ENCODE measurements at regions not wholly inside any gene's neighbourhood (a gene's known extent, or its start where the extent isn't known, plus 50 kb on each side); places are given as distances from the start of the nearest gene placed in this dataset.

DNA sequence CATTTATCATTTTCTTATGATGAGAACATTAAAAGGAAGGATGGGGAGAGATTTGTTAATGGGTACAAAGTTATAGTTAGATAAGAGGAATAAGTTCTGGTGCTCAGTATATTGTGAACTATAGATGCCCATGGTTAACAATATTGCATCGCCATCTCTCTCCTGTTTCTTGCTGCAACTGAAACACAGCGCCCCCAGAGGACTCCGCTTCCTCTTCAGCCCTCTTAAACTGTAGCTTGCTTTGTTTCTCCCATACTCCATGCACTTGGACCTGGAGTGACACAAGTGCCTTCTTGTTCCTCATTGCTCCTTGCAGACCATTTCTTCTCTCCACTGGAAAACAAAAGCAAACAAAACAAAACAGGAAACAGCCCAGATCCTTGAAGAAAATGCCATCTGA is 70.1 kb upstream of the NTPCR start:
- peak; percentile 19 for FAIRE-seq
- Histone ChIP-seq H3K27ac (ENCODE audit: low read depth, low read length) (no peak overlapping the region), H2AFZ (ENCODE audit: low read length) (peak overlapping the region; percentile 83; the same call in 1 of the 2 replicates), H3K4ac (replicated peaks; ENCODE audit: insufficient read length, low read depth, low read length) (no peak overlapping the region), H3K14ac (ENCODE audit: insufficient read length) (no peak overlapping the region), H2BK5ac (ENCODE audit: low read depth, low read length) (no peak overlapping the region), H3K18ac (ENCODE audit: extremely low read depth, low read length) (no peak overlapping the region), H3K23ac (ENCODE audit: insufficient read length) (no peak overlapping the region), H2BK15ac (ENCODE audit: low read length) (0 out of 2 replicates have a peak overlapping the region, but pooled peaks have one; percentile 31), H3K23me2 (ENCODE audit: low read depth, low read length) (no peaks in the 10 kb centered on the region), H4K91ac (replicated peaks; ENCODE audit: insufficient read length, low read length) (no peak overlapping the region), H2BK120ac (replicated peaks; ENCODE audit: low read depth, low read length) (no peak overlapping the region), H3K4me3 (ENCODE audit: extremely low read depth in 1 of 4, insufficient read depth in 2 of 4, low read depth in 3 of 4, low read length in 4 of 4) (no peak overlapping the region), H3K9me3 (ENCODE audit: insufficient read depth in 2 of 2, low read depth in 1 of 2, low read length in 1 of 2) (no peaks in the 10 kb centered on the region), H2BK12ac (ENCODE audit: low read depth, low read length) (no peak overlapping the region), H2AK5ac (ENCODE audit: low read depth, low read length) (no peak overlapping the region), H3K79me1 (ENCODE audit: low read depth, low read length) (no peaks in the 10 kb centered on the region), H3K4me2 (ENCODE audit: insufficient read depth in 1 of 2, low read depth in 2 of 2, low read length in 2 of 2) (no peak overlapping the region), H4K8ac (ENCODE audit: extremely low read depth, insufficient read depth, low read length) (no peak overlapping the region), H3K4me1 (replicated peaks in 1 of 4; ENCODE audit: control insufficient read depth in 3 of 4, insufficient read depth in 4 of 4, low read length in 3 of 4) (no peaks in the 10 kb centered on the region), H3K27me3 (replicated peaks in 1 of 4; ENCODE audit: control insufficient read depth in 3 of 4, extremely low read depth in 1 of 4, insufficient read depth in 3 of 4, low read length in 3 of 4) (no peaks in the 10 kb centered on the region; a peak in 1 of 7 replicates), H3K56ac (replicated peaks; ENCODE audit: insufficient read length, low read depth, low read length) (no peak overlapping the region), H2BK20ac (ENCODE audit: low read length) (no peak overlapping the region), H4K5ac (ENCODE audit: insufficient read length, low read depth, low read length) (no peak overlapping the region), H3K9ac (replicated peaks in 1 of 4; ENCODE audit: extremely low read depth in 1 of 4, low read depth in 3 of 4, low read length in 3 of 4) (no peak overlapping the region), H3K36me3 (ENCODE audit: control insufficient read depth in 2 of 4, insufficient read depth in 4 of 4, low read length in 3 of 4) (no peaks in the 10 kb centered on the region), H4K20me1 (replicated peaks in 1 of 2; ENCODE audit: control insufficient read depth in 1 of 2, insufficient read depth in 2 of 2, low read length in 2 of 2) (no peaks in the 10 kb centered on the region), H3K79me2 (ENCODE audit: control insufficient read depth in 1 of 2, insufficient read depth in 2 of 2, low read length in 2 of 2) (no peaks in the 10 kb centered on the region)
- DNase-seq (ENCODE audit: low read depth in 1 of 2, low spot score in 2 of 2) = peak; percentile 25 to 65
- ChIA-PET POLR2A (ENCODE audit: partially characterized antibody) (no interaction called here), CTCF (ENCODE audit: partially characterized antibody) (interaction anchor here (0.5 to 4.8 kb wide), 25 partner anchors 10 to 825 kb away, joined by 3 to 47 read pairs (median 4); no protein-coding TSS in a partner anchor)
- WGBS, 2 experiments (ENCODE audit: extremely low coverage in 1 of 2, insufficient coverage in 1 of 2, insufficient read length in 1 of 2, insufficient replicate concordance in 2 of 2, low coverage in 1 of 2, low lambda C conversion rate in 2 of 2, missing lambda C conversion rate in 1 of 2) = 29% methylated on average over 3 of the region's 3 CpGs; no CpG with 5 or more reads in 1 of the 2 experiments
- TF ChIP-seq RAD21 (IDR thresholded peaks at IDR 0.05 in 1 of 2, conservative IDR thresholded peaks at IDR 0.05 in 1 of 2; ENCODE audit: low read depth in 2 of 2, low read length in 2 of 2) (peak; percentile 50 to 61), BCL11A (IDR thresholded peaks at IDR 0.05; ENCODE audit: low read depth in 2 of 2, low read length in 2 of 2) (no peak), CREB1 (IDR thresholded peaks at IDR 0.05) (no peak), NRF1 (IDR thresholded peaks at IDR 0.05; ENCODE audit: low read depth, low read length) (no peak), JUND (IDR thresholded peaks at IDR 0.05; ENCODE audit: low read length) (no peak), ASH2L (IDR thresholded peaks at IDR 0.05; ENCODE audit: low read length) (no peak), EGR1 (IDR thresholded peaks at IDR 0.05; ENCODE audit: borderline replicate concordance, low read depth, low read length) (no peak), SP4 (IDR thresholded peaks at IDR 0.05; ENCODE audit: low read length) (no peak), TCF12 (IDR thresholded peaks at IDR 0.05; ENCODE audit: low read depth, low read length) (no peak), TAF7 (optimal IDR thresholded peaks at IDR 0.05; ENCODE audit: borderline replicate concordance, low read depth, low read length) (no peak)
- TF ChIP-seq, protein P1, sequence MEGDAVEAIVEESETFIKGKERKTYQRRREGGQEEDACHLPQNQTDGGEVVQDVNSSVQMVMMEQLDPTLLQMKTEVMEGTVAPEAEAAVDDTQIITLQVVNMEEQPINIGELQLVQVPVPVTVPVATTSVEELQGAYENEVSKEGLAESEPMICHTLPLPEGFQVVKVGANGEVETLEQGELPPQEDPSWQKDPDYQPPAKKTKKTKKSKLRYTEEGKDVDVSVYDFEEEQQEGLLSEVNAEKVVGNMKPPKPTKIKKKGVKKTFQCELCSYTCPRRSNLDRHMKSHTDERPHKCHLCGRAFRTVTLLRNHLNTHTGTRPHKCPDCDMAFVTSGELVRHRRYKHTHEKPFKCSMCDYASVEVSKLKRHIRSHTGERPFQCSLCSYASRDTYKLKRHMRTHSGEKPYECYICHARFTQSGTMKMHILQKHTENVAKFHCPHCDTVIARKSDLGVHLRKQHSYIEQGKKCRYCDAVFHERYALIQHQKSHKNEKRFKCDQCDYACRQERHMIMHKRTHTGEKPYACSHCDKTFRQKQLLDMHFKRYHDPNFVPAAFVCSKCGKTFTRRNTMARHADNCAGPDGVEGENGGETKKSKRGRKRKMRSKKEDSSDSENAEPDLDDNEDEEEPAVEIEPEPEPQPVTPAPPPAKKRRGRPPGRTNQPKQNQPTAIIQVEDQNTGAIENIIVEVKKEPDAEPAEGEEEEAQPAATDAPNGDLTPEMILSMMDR (IDR thresholded peaks at IDR 0.05; ENCODE audit: control extremely low read depth in 1 of 3, insufficient read depth in 1 of 3, low read depth in 1 of 3, low read length in 3 of 3) = peak; percentile 63 to 89 (median 70)
- TF ChIP-seq, protein P2, sequence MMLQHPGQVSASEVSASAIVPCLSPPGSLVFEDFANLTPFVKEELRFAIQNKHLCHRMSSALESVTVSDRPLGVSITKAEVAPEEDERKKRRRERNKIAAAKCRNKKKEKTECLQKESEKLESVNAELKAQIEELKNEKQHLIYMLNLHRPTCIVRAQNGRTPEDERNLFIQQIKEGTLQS (IDR thresholded peaks at IDR 0.05; ENCODE audit: insufficient read depth, low read depth, low read length) = 0 out of 2 replicates have a peak, but pooled peaks have one; percentile 15
